GM19328 (cell line): ENCODE measurements at regions not wholly inside any gene's neighbourhood (a gene's known extent, or its start where the extent isn't known, plus 50 kb on each side); places are given as distances from the start of the nearest gene placed in this dataset.

Experiments used
- ATAC-seq: cut with Tn5 transposase; IDR thresholded peaks from one replicate; pipeline ENCODE4 v1.9.1; 2021; ENCODE audit warnings: mild to moderate bottlenecking, moderate library complexity; ENCODE audit not compliant: unreplicated experiment

DNA sequence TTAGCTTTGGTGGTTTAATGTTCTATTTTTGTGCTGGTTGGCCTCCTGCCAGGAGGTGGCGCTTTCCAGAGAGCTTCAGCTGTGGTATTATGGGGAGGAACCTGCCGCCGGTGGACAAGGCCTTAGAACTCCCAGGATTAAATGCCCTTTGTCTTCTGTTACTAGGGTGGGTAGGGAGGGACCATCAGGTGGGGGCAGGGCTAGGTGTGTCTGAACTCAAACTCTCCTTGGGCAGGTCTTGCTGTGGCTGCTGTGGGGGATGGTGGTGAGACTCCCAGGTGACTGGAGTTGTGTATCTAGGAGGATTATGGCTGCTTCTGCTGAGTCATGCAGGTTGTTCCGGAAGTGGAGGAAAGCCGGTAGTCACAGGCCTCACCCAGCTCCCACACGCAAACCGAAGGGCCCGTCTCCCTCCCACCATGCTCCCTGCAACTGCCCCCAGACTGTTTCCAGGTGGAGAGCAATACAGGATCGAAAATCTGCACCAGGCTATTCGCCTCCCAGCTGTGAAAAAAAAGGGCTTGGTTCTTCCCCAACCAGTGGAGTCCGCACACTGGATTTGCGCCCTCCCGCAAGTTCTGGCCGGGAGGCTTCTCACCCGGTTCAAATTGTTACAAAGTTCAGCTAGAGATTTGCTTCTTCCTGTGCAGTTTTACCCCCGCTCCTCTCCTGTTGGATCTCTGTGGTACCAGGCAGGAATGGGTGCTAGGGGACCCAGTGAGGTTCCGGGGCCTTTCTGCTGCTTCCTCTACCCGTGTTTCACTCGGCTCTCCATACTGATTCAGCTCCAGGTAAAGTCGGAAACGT is 220.5 kb downstream of the CENPF start:
- no peak for ATAC-seq

GRCh38 chr1:214824763-214825162 is 221.8 kb downstream of the CENPF start:
- ATAC-seq, result no peak

- ATAC-seq, result no peak
Measured at GRCh38 chr1:214826619-214827018, 223.6 kb downstream of the CENPF start.

DNA sequence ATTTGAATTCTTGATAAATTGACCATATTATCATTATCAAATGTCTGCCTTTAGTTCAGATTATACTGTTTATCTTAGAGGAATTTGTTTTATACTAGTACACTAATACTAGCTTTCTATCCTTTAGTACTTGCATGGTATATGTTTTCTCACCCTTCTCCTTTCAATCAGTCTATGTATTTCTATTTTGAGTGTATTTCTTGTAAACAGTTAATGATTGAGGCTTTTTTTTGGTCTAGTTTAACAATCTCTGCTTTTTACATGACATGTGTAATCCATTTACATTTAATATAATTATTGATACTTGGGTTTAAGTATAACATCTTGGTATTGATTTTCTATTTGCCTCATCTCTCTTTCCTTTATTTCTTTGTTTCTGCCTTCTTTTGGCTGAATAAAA is 224.9 kb downstream of the CENPF start:
- no peak for ATAC-seq

- no peak for ATAC-seq
Measured at GRCh38 chr1:214830941-214831340, 227.9 kb downstream of the CENPF start.

DNA sequence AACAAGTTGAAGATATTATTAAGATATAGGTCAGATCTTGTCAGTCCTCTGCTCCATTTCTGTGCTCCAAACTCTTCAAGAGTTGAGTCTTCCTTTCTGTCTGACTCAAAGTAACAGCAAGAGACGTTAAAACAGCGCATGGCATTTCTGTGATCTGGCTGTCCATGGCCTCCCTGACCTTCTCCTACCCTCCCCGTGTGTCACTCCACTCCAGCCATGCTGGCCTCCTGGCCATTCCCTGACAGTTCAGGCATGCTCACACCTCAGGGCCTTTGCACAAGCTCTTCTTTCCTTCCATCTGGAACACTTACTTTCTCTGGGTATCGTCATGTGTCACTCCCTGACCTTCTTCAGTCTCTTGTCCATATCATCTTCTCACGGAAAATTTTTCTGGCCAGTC is 229.0 kb downstream of the CENPF start:
- no peak for ATAC-seq

GRCh38 chr1:214833178-214833756 is 230.3 kb downstream of the CENPF start:
- ATAC-seq, result no peak

DNA sequence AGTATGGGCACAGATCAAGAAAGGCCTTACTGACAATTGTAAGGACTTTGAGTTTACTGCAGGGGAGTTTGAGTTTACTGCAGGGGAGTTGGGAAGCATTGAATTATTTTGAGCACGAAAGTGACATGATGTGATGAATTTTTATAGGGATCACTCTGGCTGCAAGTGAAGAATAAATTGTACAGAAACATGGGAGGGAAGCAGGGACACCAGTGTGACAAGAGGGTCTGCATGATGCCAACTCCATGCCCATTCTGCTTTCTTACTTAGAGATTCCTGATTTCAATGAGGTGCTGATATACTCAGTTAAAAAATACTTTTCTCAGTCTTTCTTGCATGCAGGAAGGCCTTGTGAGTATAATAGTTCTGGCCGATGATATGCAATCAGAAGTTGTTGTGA is 234.4 kb downstream of the CENPF start:
- ATAC-seq, result no peak

- no peak for ATAC-seq
Measured at GRCh38 chr1:214838351-214838750, 235.4 kb downstream of the CENPF start.

- no peak for ATAC-seq
Measured at GRCh38 chr1:214840356-214840755, 237.4 kb downstream of the CENPF start.

GRCh38 chr1:214842856-214843255 is 239.7 kb upstream of the KCNK2 start:
- ATAC-seq, result no peak

GRCh38 chr1:214843281-214843680 is 239.3 kb upstream of the KCNK2 start:
- ATAC-seq, result no peak

DNA sequence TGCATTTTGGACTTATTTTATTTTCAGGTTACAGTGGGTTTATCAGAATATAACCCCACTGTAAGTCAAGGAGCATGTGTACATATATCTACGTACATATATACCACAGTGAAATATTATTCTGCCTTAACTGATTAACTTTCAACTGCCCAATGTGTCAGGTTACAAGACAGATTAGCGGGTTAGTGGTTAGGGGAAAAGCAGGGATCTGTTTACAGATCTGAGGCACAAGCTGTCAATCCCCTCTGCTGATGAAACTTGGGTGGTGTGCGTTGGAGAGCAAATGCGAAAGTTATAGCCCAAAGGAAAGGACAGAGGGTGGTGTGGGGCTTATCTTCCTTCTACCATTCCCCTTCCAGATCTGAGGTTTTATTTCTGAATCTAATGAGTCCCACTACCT is 238.2 kb upstream of the KCNK2 start:
- ATAC-seq, result no peak

GRCh38 chr1:214846276-214846675 is 236.3 kb upstream of the KCNK2 start:
- no peak for ATAC-seq

- no peak for ATAC-seq
Measured at GRCh38 chr1:214847071-214847810, 235.3 kb upstream of the KCNK2 start.

DNA sequence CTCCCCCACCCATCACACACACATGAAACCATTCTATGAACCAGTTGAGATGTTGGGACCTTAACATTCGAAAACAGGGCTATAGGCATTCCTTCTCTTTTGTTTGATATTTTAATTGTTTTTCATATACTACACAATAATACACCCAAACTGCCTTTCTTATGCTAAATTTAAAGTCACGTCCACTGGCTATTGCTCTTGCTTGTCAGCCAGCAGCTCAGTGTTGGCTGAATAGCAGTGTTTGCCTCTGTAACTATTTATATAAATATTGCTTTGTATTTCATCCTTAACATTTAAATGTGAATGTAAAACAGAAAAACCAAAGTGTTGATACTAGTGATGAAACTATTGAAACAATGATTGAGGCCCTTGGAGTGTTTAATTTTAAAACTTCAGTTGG is 234.4 kb upstream of the KCNK2 start:
- no peak for ATAC-seq

DNA sequence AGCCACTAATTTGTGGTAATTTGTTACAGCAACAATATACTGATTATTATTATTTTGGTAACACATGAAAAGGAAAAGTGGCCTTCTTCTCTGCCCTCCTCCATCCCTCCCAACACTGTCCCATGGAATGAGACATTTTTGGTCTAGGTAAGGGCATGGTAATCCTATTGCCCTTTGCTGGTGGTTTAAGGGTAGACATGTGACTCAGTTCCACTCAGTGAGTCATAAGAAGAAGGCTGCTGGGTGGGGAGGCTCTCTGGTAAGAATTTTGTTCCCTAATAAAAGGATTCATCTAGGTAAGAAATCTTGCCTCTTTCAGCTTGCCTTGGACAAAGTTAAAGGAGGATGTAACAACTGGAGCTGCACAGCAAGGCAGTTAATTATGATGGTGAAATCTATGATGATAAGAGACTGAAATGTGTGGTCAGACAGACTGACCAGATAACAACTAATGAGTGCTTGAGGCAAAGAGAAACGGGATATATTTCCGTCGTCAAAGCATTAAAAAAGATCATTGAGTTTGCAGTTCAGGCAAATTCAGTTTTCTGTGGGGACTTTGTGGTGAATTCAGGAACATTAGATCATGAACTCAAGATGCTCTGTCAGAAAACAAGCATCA is 232.0 kb upstream of the KCNK2 start:
- no peak for ATAC-seq

GRCh38 chr1:214853340-214853739 is 229.2 kb upstream of the KCNK2 start:
- no peak for ATAC-seq

- ATAC-seq, result no peak
Measured at GRCh38 chr1:214854126-214854875, 228.2 kb upstream of the KCNK2 start.

DNA sequence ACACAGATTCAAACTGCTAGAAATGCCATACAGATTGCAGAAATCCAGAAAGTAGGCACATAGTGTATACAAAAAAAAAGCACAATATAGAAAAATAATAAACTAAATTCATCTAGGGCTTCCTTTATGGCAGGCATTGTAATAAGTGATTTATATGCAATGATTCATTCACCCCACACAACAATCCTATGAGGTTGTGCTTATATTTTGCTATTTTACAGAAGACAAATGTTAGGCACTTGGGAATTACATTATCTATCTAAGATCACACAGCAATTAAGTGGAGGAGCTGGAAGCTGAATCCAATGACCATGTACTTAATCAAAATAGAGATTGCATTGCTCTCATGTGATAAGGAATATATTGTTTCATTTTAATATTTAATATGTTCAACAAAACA is 225.7 kb upstream of the KCNK2 start:
- no peak for ATAC-seq

- ATAC-seq, result no peak
Measured at GRCh38 chr1:214857716-214858115, 224.8 kb upstream of the KCNK2 start.
